SK-N-SH (cell line): ENCODE measurements at regions not wholly inside any gene's neighbourhood (a gene's known extent, or its start where the extent isn't known, plus 50 kb on each side); places are given as distances from the start of the nearest gene placed in this dataset.

Source experiments
- CTCF ChIA-PET: fragments of 300-600, 350-600 bp; formaldehyde crosslinking; extraction: SDS; loops from one replicate; lab custom pipeline; 2021; lab: Yijun Ruan, JAX
- POLR2A ChIA-PET: fragments of 350-600 bp; sonication (Branson Sonifier 250); formaldehyde crosslinking; extraction: SDS; loops from one replicate; lab custom pipeline; 2020; ENCODE audit warnings: antibody characterized with exemption, inconsistent platforms; lab: Yijun Ruan, JAX
- DNase-seq: peaks from one replicate; pipeline ENCODE4 v3.0.0; 2012
- H2AFZ ChIP-seq: fragments of 200-600 bp; sonication (generic); 2 replicates; pipeline ENCODE4 v1.8.1; 2016; ENCODE audit warnings: antibody characterized with exemption, mild to moderate bottlenecking, low read depth
- H3F3A ChIP-seq: fragments of 200-600 bp; sonication (generic); replicated peaks from 2 replicates; pipeline ENCODE3; 2016; ENCODE audit warnings: antibody characterized with exemption, mild to moderate bottlenecking; ENCODE audit not compliant: insufficient read depth
- H3K27ac ChIP-seq, 2 experiments: fragments of 200-500 bp in 1 of 2; fragments of 200-600 bp in 1 of 2; sonication (Bioruptor generic) in 1 of 2; sonication (generic), shearing (Covaris generic) in 1 of 2; 2 replicates each; pipeline versions ENCODE4 v1.5.1 to v1.6.1; 2014 to 2016; ENCODE audit warnings: low read depth in 2 of 2, inconsistent platforms in 1 of 2, low read length in 1 of 2, mild to moderate bottlenecking in 1 of 2, mixed read lengths in 1 of 2
- H3K27me3 ChIP-seq: fragments of 200-600 bp; sonication (generic), shearing (Covaris generic); 2 replicates; pipeline ENCODE4 v1.6.1; 2016; ENCODE audit warnings: mixed run types; ENCODE audit not compliant: insufficient read depth
- H3K36me3 ChIP-seq, 2 experiments: fragments of 200-500 bp in 1 of 2; fragments of 200-600 bp in 1 of 2; sonication (Bioruptor generic) in 1 of 2; sonication (generic) in 1 of 2; replicated peaks in 1 of 2; 2 replicates each; pipeline versions ENCODE3 to v1.5.1; 2014 to 2016; ENCODE audit warnings: low read length in 1 of 2, mild to moderate bottlenecking in 1 of 2; ENCODE audit not compliant: insufficient read depth in 2 of 2, control insufficient read depth in 1 of 2
- H3K4me1 ChIP-seq, 2 experiments: fragments of 200-500 bp in 1 of 2; fragments of 200-600 bp in 1 of 2; sonication (Bioruptor generic) in 1 of 2; sonication (generic), shearing (Covaris generic) in 1 of 2; 2 replicates each; pipeline versions ENCODE4 v1.5.1 to v1.6.1; 2014 to 2016; ENCODE audit warnings: low read depth in 1 of 2, low read length in 1 of 2, mixed run types in 1 of 2; ENCODE audit not compliant: insufficient read depth in 2 of 2, control insufficient read depth in 1 of 2
- H3K4me2 ChIP-seq: fragments of 200-600 bp; sonication (generic), shearing (Covaris generic); 2 replicates; pipeline ENCODE4 v1.6.1; 2017; ENCODE audit warnings: mixed run types
- H3K4me3 ChIP-seq, 2 experiments: fragments of 200-500 bp in 1 of 2; fragments of 200-600 bp in 1 of 2; sonication (Bioruptor generic) in 1 of 2; sonication (generic), shearing (Covaris generic) in 1 of 2; 2 replicates each; pipeline versions ENCODE4 v1.5.1 to v1.8.1; 2014 to 2016; ENCODE audit warnings: low read depth in 2 of 2, inconsistent platforms in 1 of 2, low read length in 1 of 2, mild to moderate bottlenecking in 1 of 2, mixed read lengths in 1 of 2, moderate library complexity in 1 of 2
- H3K79me2 ChIP-seq: fragments of 200-600 bp; sonication (generic); 2 replicates; pipeline ENCODE4 v1.8.1; 2017; ENCODE audit warnings: mild to moderate bottlenecking; ENCODE audit not compliant: insufficient read depth
- H3K9ac ChIP-seq: fragments of 200-600 bp; sonication (generic); 2 replicates; pipeline ENCODE4 v1.6.1; 2017; ENCODE audit warnings: mixed run types
- H3K9me2 ChIP-seq: fragments of 200-600 bp; sonication (generic); 2 replicates; pipeline ENCODE4 v1.6.1; 2017; ENCODE audit warnings: mixed run types
- H3K9me3 ChIP-seq: fragments of 200-600 bp; sonication (generic); 2 replicates; pipeline ENCODE4 v1.6.1; 2017; ENCODE audit warnings: mixed run types, mild to moderate bottlenecking, moderate library complexity
- H4K20me1 ChIP-seq: fragments of 200-600 bp; sonication (generic); 2 replicates; pipeline ENCODE4 v1.6.1; 2017; ENCODE audit warnings: mild to moderate bottlenecking, mixed run types; ENCODE audit not compliant: insufficient read depth
- GATA2 ChIP-seq: sonication (generic); formaldehyde crosslinking; IDR thresholded peaks from 2 replicates; pipeline ENCODE4 v1.5.0; 2020; ENCODE audit warnings: mild to moderate bottlenecking, missing genetic modification reagents
- MXI1 ChIP-seq: IDR thresholded peaks from 2 replicates; pipeline ENCODE4 v1.6.1; 2012; ENCODE audit warnings: mild to moderate bottlenecking, low read depth, low read length, improper control_type of control experiment
- RAD21 ChIP-seq: IDR thresholded peaks from 2 replicates; pipeline ENCODE4 v1.6.1; 2012; ENCODE audit warnings: mild to moderate bottlenecking, low read length
- RCOR1 ChIP-seq: fragments of 150-350 bp; IDR thresholded peaks from 2 replicates; pipeline ENCODE4 v1.6.1; 2017; ENCODE audit warnings: antibody characterized with exemption, low read length
- RXRA ChIP-seq: IDR thresholded peaks from 2 replicates; pipeline ENCODE4 v1.4.0; 2012; ENCODE audit warnings: low read depth, mild to moderate bottlenecking, borderline replicate concordance
- SIN3A ChIP-seq: IDR thresholded peaks from 2 replicates; pipeline ENCODE4 v1.6.1; 2012; ENCODE audit warnings: low read depth, mild to moderate bottlenecking, low read length, moderate library complexity, borderline replicate concordance
- SMC3 ChIP-seq: IDR thresholded peaks from 2 replicates; pipeline ENCODE4 v1.6.1; 2012; ENCODE audit warnings: low read depth, low read length, improper control_type of control experiment
- TCF12 ChIP-seq: IDR thresholded peaks from 2 replicates; pipeline ENCODE4 v1.4.0; 2012
- WGBS: methylation state at CpG from one replicate; pipeline ENCODE4 v1.1.6; 2017; ENCODE audit warnings: low lambda C conversion rate; 5-methylcytosine and 5-hydroxymethylcytosine counted together

DNA sequence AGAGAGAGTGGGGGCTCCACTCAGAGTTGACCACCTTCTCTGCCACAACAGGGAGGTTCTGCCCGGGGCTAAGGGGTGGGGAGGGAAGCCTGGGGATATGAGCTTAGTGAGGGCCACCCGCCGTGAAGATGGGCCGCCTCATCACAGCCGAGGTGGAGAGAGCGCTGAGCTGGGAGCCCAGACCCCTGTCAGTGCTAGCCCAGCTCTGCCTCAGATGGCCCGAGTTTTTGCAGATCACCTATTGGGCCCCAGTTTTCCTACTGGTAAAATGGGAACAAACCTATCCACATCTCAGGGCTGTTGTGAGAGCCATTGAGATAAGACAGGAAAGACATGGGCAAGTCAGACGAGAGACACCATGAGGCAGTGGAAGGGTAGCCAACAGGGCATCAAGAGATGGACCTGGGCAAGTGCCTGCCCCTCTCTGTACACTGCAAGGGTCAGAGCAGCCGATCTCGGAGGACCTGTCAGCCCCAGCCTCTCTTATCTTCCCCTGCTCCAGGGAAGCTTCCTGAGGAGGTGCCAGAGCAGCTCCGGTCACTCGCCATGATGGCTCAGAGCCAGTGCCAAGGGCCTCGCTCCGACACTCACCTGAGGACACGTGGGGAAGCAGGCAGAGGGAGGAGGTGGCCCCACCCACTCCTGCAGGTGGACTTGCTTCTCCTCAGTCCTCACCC is 88.9 kb downstream of the MCFD2 start:
- H3K9ac ChIP-seq = no peak overlapping the region
- H3K27ac ChIP-seq = no peak overlapping the region
- H3F3A ChIP-seq = no peaks in the 10 kb centered on the region
- WGBS = 96% methylated on average over 14 of the region's 15 CpGs
- no peak for TF ChIP-seq RXRA
- no peak for TF ChIP-seq GATA2 (CRISPR knock-in tag)
- H3K4me2 ChIP-seq = no peak overlapping the region
- no peaks in the 10 kb centered on the region; a peak in 1 of 4 replicates for H3K4me1 ChIP-seq
- H3K79me2 ChIP-seq = no peaks in the 10 kb centered on the region
- no peaks in the 10 kb centered on the region for H3K27me3 ChIP-seq
- POLR2A ChIA-PET = no interaction called here
- DNase-seq = no peak
- H3K4me3 ChIP-seq = no peak overlapping the region
- CTCF ChIA-PET = interaction anchor here (1.2 kb wide), 1 partner anchor 13 kb away, joined by 4 read pairs; no protein-coding TSS in a partner anchor
- no peaks in the 10 kb centered on the region for H3K36me3 ChIP-seq
- H3K9me3 ChIP-seq = no peaks in the 10 kb centered on the region
- H2AFZ ChIP-seq = no peak overlapping the region
- H3K9me2 ChIP-seq = no peaks in the 10 kb centered on the region
- H4K20me1 ChIP-seq = no peaks in the 10 kb centered on the region

DNA sequence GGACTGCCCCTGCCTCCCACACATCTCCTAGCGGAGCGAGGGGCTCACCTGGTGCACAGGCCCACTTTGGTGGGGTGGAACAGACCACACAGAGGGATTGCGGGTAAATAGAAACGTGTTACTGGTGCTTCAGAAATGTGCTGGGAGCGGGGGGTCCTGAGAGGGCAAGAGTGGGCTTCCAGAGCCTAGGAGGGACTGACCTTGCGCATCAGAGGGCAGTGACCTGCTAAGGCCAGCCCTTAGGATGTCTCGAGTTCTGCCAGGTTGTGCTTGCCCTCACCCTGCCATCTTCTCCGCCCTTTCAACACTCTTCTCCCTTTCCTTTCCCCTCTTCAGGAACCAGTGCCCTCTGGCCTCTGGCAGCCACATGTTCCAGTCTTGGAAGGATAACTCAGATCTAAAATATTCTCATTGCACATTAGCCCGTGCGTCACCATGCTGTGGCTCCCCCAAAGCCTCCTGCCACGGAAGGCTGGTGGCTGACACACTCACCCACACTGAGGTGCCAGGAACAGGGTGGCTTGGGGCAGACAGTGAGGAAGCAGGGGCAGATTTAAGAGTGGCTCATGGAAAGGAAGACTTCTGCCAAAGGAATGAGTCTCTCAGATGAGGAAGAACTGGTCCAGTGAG is 89.6 kb downstream of the MCFD2 start:
- Histone ChIP-seq H3K9me2 (no peaks in the 10 kb centered on the region), H2AFZ (no peak overlapping the region), H3K9ac (no peak overlapping the region), H3F3A (no peaks in the 10 kb centered on the region), H3K4me3 (no peak overlapping the region), H3K36me3 (no peaks in the 10 kb centered on the region), H3K27ac (no peak overlapping the region), H3K4me1 (no peaks in the 10 kb centered on the region; a peak in 1 of 4 replicates), H3K4me2 (no peak overlapping the region), H3K27me3 (no peaks in the 10 kb centered on the region), H3K9me3 (no peaks in the 10 kb centered on the region), H3K79me2 (no peaks in the 10 kb centered on the region), H4K20me1 (no peaks in the 10 kb centered on the region)
- no peak for DNase-seq
- ChIA-PET CTCF (no interaction called here), POLR2A (no interaction called here)
- TF ChIP-seq TCF12 = peak; percentile 33; the same call in 1 of the 2 replicates
- no peak for TF ChIP-seq SMC3
- 90% methylated on average over 11 of the region's 11 CpGs for WGBS

DNA sequence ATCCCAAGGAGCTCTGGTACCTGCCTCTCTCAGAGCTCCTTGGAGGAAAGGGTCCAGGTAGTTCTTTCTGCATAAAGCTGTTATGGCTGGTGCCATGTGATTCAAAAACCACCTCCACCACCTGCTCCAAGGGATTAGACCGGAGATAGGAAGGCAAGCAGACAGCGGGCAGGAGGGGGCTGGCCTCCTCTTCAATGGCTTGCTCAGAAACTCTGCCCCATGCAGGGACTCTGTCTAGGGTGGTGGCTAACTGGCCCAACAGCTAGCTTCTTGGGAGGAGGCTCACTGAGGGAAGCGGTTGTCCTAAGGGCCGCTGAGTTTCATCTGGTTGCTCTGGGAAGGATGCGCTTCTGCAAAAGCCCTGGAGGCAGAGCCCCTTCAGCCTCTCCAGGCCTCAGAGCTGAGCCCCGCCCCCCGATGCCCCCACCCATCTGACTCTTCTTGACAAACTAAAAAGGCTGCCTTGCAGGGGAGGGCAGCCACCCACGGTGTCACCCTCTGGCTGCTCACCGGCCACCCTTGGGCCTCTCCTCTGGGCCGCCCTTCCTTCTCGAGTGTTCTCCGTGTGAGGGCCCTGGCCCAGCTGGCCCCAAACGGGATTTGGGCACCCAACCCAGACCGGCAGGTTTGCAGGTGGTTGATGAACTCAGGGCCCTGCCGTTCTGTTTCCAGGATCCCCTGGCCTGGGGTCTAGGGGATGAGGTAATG is 90.2 kb downstream of the MCFD2 start:
- CTCF ChIA-PET = interaction anchor here (0.7 to 1.0 kb wide), 4 partner anchors 12 to 169 kb away, joined by 3 read pairs; no protein-coding TSS in a partner anchor
- Histone ChIP-seq H3K27ac (no peak overlapping the region), H3K9me2 (no peaks in the 10 kb centered on the region), H3K36me3 (no peaks in the 10 kb centered on the region), H3K9ac (no peak overlapping the region), H3K27me3 (no peaks in the 10 kb centered on the region), H3K4me3 (no peak overlapping the region), H3K9me3 (no peaks in the 10 kb centered on the region), H3F3A (no peaks in the 10 kb centered on the region), H4K20me1 (no peaks in the 10 kb centered on the region), H3K4me1 (no peaks in the 10 kb centered on the region; a peak in 1 of 4 replicates), H3K4me2 (no peak overlapping the region), H2AFZ (no peak overlapping the region), H3K79me2 (no peaks in the 10 kb centered on the region)
- no peak for DNase-seq
- 93% methylated on average over 13 of the region's 15 CpGs for WGBS
- TF ChIP-seq RCOR1 = no peak
- no peak for TF ChIP-seq RAD21
- no peak for TF ChIP-seq MXI1
- no peak for TF ChIP-seq SIN3A
- POLR2A ChIA-PET = no interaction called here
